HAP-1 (cell line): ENCODE measurements at regions not wholly inside any gene's neighbourhood (a gene's known extent, or its start where the extent isn't known, plus 50 kb on each side); places are given as distances from the start of the nearest gene placed in this dataset.
"Not testable (repeated sequence)": the region's sequence is repeated elsewhere in the genome, so short reads cannot be mapped to it uniquely, and the experiment has no call there.

Source experiments
- DNase-seq, 2 experiments: peaks; one replicate each; pipeline ENCODE4 v3.0.0-alpha.2; 2016 to 2020; ENCODE audit warnings: low spot score in 2 of 2
- H3K27me3 ChIP-seq: fragments of 250-450 bp; sonication (Bioruptor Pico); 2 replicates; pipeline ENCODE4 v1.5.1; 2020; ENCODE audit warnings: low read depth, mild to moderate bottlenecking, moderate library complexity
- H3K36me3 ChIP-seq: fragments of 250-450 bp; sonication (Bioruptor Pico); replicated peaks from 2 replicates; pipeline ENCODE4 v1.5.1; 2020; ENCODE audit warnings: mild to moderate bottlenecking
- H3K4me1 ChIP-seq: fragments of 250-450 bp; sonication (Bioruptor Pico); 2 replicates; pipeline ENCODE4 v1.5.1; 2020; ENCODE audit warnings: mild to moderate bottlenecking
- H3K4me3 ChIP-seq: fragments of 250-450 bp; sonication (Bioruptor Pico); 2 replicates; pipeline ENCODE4 v1.5.1; 2020; ENCODE audit warnings: mild to moderate bottlenecking, moderate library complexity
- H3K9me3 ChIP-seq: fragments of 250-450 bp; sonication (Bioruptor Pico); 2 replicates; pipeline ENCODE4 v1.5.1; 2020; ENCODE audit warnings: mild to moderate bottlenecking, moderate library complexity
- in situ Hi-C: fragments of 300-500 bp; cut with MboI; formaldehyde crosslinking; loops from 3 replicates; pipeline ENCODE4 v1.14.3; 2020; ENCODE audit warnings: low sequenced_read_pairs, inconsistent platforms, mixed read lengths

DNA sequence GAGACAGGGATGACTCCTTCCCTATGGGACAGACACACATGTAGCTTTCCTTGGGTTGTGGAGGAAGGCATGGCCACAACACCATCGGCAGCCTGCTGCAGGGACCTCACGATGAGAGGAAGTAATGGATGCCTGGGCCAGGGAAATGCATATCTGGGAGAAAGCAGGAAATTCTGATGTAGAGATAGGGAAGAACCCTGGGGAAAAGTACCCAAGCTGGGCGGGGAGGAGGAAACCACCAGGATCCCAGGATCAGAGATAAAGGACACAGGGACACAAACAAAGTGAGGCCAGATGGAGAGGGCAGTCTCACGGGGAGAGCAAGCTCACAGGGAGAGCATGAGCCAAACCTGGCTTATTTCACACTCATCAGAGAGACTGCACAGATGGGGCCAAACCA lies 294.7 kb upstream of the TEKT4 start:
- not testable (repeated sequence) for H3K4me1 ChIP-seq, H3K4me3 ChIP-seq

DNA sequence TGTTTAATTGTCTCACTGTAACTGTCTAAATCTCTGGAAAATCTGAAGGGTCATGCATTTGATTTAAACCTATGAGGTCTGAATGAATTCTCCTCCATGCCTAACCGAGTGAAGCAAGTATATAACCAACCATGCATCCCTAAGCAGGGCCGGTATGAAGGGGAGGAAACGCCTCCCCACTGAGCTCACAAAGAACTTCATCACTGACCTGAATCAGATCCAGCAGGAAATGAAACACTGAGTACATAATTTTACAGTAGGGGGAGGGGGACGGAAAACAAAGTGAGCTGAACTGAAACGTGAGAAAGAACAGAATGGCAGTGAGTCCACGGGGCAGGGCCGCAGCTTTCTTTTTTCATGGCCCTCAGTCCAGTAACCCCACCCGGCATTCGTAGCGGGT lies 294.1 kb upstream of the TEKT4 start:
- H3K9me3 ChIP-seq, in situ Hi-C loops, H3K4me1 ChIP-seq, DNase-seq, H3K4me3 ChIP-seq, H3K27me3 ChIP-seq, H3K36me3 ChIP-seq: not testable (repeated sequence)

More for the DNA sequence above, 294.7 kb upstream of the TEKT4 start:
- H3K27me3 ChIP-seq, H3K9me3 ChIP-seq, H3K36me3 ChIP-seq, DNase-seq, in situ Hi-C loops: not testable (repeated sequence)

DNA sequence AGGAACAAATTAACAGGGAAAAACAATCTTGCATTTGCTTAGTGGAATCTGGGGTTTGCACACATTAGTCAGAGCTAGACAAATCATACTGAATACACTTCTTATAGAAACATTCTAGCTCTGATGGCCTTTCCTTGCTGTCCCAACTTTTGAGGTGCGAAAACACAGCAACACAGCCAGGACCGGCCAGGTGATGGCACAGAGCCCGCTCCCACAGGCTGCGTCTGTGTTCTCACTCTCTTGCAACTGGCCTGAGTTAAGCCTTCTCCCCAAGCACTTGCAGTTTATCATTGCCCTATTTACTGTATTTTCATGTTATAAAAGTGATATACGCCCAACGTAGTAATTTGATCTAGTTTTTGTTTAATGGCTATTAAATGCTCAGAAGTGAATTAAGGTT lies 292.0 kb upstream of the TEKT4 start:
- H3K36me3 ChIP-seq, H3K9me3 ChIP-seq, DNase-seq, H3K4me1 ChIP-seq, in situ Hi-C loops, H3K27me3 ChIP-seq, H3K4me3 ChIP-seq: not testable (repeated sequence)

DNA sequence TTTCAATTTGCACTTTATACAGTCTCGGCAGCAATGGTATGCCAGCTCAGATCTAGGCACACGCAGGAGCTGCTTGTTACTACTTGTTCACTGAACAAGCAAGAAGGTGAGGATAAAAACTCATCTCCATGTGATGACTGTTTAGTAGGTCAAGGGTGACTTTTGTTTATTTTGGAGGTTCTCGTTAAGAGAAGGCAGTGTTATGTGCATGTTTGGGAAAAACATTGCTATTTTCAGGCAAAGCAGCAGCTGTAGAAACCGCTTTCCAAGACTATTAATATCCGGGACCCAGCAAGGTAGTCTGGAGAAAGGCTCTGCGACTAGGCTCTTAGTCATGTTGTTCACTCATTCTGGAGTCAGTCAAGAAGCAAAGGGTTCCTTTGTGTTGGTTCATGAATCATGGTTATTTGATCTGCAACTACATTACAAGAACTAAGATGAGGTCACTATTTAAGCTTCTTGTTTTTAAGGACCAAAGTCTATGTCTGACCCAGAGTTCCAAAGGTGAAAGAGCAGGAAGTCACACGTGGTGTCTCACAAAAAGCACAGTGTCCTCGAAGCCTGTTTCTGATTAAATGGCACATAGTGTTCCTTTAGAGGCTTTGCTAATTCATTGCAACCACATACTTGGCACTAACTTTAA lies 288.0 kb upstream of the TEKT4 start:
- in situ Hi-C loops, H3K27me3 ChIP-seq, H3K9me3 ChIP-seq, H3K4me3 ChIP-seq, H3K4me1 ChIP-seq, H3K36me3 ChIP-seq, DNase-seq: not testable (repeated sequence)

DNA sequence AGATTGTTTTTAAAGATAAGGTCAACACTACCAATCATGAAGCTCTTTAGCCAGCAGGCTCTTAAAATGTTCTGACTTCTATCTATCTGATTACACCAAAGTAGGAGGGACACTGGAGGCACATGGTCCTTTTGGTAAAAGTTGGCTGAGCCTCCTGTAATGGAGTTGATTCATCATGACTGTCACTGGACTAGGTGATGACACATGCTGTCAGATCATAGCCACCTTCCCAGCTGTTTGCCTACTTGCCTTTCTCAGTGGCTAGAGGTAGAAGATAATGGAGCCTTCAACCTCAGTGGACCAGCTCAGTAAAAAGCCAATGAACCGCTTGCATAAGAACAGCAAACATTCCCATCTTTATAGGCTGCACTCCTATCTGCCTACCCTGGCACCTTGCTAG lies 286.7 kb upstream of the TEKT4 start:
- in situ Hi-C loops = not testable (repeated sequence)

DNA sequence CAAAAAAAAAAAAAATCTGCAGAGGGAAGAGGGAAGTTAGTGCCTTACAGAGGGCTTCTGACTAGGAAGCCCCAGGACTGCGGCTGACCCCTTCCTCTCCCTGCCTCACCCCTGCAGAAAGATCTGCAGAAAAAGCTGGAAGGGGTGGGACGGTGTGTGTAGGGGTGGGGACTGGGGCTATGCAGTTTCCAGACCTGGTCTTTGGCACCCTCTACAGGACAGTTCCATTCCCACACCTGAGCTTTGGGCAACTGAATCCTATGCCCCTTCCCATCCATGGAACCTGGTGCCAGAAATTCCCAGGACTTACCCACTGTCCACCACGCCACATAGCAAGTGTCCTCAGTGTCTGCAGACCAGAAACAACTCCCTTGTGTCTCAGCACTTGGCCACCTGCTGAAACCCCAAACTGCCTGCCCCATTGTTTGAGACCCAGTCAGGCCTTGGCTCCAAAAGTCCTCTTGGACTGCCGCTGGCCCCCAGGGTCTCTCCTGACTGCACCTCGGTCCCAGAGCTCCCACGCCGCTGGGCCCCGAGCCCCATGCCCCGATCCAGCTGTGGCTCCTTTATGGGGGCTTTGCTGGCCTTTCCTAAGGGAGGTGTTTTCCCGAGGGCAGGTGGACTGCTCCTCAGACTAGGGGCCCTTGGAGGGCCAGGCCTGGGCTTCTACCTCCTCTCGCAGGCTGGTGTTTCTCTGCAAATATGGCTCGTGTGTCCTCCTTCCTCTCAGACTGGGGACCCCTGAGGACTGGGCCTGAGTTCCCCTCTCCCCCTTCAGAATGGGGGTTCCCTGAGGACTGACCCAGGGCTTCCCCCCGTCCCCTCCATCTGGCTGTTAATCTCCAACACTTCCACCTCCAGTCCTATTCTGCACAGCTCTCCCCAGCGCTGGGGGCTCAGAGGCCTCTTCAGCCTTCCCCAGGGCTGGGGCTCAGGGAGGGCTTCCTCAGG lies 284.9 kb upstream of the TEKT4 start:
- H3K9me3 ChIP-seq, H3K4me1 ChIP-seq, H3K4me3 ChIP-seq, in situ Hi-C loops, H3K36me3 ChIP-seq, H3K27me3 ChIP-seq: not testable (repeated sequence)
- DNase-seq = peak; percentile 7 to 67

More for the DNA sequence above, 286.7 kb upstream of the TEKT4 start:
- H3K36me3 ChIP-seq, DNase-seq, H3K4me1 ChIP-seq, H3K27me3 ChIP-seq, H3K4me3 ChIP-seq, H3K9me3 ChIP-seq: not testable (repeated sequence)

DNA sequence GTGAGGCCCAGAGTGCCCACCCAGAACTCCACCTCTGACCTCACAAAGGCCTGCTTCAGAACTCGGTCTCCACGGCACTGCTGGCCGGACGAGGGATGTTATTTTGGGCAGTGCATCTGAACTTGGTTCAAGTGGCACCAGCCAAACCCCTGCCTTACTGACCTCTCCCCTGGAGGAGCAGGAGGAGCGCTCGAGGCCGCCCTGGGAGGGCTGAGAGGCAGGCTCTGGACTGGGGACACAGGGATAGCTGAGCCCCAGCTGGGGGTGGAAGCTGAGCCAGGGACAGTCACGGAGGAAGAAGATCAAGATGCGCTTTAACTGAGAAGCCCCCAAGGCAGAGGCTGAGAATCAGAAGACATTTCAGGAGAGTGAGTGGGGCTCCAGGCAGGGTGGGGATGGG lies 284.2 kb upstream of the TEKT4 start:
- H3K4me3 ChIP-seq, H3K9me3 ChIP-seq, H3K36me3 ChIP-seq, H3K4me1 ChIP-seq, in situ Hi-C loops, H3K27me3 ChIP-seq, DNase-seq: not testable (repeated sequence)

DNA sequence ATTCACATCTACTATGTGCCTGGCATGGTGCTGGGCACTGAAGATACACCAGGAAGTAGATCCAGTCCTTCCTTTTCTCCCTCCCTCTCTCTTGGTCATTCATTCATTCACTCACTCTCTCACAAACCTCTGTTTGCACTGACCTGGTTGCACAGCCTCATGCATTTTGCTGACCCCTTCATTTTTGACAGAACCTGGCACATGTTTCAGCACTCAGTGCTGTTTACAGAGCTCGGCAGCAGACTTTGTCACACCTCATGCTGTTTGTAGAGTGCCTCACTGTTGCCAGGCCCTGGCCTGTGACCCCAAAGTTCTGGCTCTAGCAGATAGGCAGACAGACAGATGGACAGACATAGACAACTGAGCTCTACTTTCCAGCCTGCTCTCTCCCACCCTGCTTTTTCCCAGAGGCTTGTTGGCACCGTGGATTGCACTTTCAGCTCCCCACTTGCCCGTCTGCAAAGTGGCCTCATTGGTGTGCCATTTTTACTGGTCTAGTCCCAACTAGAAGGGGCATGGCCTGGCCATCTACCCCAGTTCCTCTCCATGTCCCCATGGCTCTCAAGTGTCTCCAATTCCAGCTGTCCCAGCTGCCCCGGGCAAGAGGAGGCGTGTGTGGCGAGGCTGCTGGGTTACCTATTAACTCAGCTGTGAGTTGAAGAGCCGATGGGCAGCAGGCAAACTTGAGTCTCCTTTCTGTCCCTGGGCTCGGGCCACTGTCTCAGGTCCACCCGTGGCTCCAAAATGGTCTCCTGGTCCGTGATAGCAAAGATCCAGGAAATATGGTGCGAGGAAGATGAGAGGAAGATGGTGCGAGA lies 277.0 kb upstream of the TEKT4 start:
- DNase-seq = not testable (repeated sequence)

DNA sequence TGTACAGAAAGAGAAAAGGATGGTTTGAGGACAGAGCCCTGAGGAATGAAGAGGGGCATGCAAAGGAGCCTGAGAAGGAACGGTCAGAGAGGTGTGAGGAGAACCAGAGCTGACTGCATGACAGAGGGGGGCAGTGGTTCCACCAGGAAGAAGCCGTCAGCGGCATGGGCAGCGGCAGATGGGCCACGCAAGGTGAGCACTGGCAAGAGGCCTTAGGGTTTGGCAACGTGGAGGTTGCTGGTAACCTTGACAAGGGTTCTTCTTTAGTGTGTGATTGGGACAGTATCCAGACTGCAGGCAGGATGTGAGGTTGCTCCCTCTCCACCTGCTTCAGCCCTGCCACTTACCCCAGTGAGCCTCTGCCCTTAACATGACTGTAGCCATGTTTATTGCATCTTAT lies 275.3 kb upstream of the TEKT4 start:
- H3K9me3 ChIP-seq, H3K4me3 ChIP-seq, DNase-seq, H3K27me3 ChIP-seq, in situ Hi-C loops, H3K36me3 ChIP-seq, H3K4me1 ChIP-seq: not testable (repeated sequence)

More for the DNA sequence above, 277.0 kb upstream of the TEKT4 start:
- H3K36me3 ChIP-seq, H3K9me3 ChIP-seq, H3K4me1 ChIP-seq, H3K27me3 ChIP-seq, H3K4me3 ChIP-seq, in situ Hi-C loops: not testable (repeated sequence)

DNA sequence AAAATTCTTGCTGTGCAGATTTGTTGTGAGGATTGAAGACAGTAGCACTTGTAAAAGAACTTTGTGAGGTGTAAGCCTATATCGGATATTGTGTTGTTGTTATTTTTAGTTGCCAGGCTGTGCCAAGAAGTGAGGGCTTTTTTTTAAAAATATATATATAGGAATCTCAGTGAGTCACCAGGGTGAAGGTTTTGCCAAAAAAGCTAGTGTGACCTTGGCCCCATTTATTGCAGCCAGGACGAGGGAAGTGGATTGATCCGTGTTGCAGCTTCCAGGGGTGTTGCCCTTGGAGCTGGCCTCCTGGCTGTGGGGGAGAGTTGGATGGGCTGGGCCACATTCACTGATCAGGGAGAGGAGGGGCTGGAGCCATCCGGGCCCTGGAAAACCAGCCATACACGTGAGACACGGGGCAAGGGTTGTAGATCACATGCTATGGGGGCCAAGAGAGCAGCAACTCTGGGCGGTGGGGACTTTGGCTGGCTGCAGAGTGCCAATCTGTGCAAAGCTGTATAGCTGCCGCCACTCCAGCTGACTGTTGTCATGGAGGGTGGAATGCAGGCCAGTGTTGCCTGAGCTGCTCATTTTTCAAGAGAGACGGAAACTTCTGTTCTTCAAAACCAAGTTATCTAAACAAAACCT lies 273.0 kb upstream of the TEKT4 start:
- in situ Hi-C loops, H3K4me1 ChIP-seq, H3K9me3 ChIP-seq, H3K27me3 ChIP-seq, H3K4me3 ChIP-seq, H3K36me3 ChIP-seq, DNase-seq: not testable (repeated sequence)

DNA sequence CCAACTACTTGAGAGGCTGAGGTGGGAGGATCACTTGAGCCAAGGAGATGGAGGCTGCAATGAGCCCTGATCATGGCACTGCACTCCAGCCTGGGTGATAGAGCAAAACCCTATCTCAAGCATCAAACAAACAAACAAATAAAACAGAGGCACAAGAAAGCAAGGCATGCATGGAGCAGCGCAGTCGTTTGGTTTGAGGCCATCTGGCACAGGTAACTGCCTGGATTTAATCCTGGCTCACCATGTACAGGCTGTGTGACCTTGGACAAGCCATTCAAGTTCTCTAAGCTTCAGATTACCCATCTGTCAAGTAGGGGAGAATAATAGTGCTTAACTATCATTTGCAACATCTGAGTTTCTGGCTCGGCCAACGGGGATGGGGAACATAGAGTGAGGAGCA lies 270.3 kb upstream of the TEKT4 start:
- H3K4me3 ChIP-seq, H3K36me3 ChIP-seq, DNase-seq, in situ Hi-C loops, H3K27me3 ChIP-seq, H3K4me1 ChIP-seq, H3K9me3 ChIP-seq: not testable (repeated sequence)

DNA sequence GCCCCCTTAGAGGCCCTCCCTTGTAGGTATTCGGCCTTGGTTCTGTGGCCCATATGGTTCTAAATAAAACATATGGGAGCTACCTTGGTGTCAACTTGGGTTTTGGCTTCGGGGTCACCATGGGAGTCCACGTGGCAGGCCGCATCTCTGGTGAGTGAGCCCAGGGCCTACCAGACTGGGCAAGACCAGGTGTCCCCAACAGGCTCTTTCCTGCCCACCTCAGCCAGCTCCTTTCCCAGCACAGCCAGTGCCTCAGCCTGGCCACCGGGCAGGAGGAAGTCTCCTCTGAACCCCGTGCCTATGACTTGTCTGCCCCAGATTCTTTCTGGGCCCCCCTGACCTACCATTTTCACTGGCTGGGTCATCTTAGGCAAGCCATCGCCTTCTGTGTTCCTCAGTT lies 268.8 kb upstream of the TEKT4 start:
- Histone ChIP-seq H3K9me3 (no peaks in the 10 kb centered on the region), H3K36me3 (no peaks in the 10 kb centered on the region), H3K4me1 (no peaks in the 10 kb centered on the region), H3K4me3 (no peak overlapping the region), H3K27me3 (no peaks in the 10 kb centered on the region)
- in situ Hi-C loops = no loop called here
- no peak for DNase-seq

DNA sequence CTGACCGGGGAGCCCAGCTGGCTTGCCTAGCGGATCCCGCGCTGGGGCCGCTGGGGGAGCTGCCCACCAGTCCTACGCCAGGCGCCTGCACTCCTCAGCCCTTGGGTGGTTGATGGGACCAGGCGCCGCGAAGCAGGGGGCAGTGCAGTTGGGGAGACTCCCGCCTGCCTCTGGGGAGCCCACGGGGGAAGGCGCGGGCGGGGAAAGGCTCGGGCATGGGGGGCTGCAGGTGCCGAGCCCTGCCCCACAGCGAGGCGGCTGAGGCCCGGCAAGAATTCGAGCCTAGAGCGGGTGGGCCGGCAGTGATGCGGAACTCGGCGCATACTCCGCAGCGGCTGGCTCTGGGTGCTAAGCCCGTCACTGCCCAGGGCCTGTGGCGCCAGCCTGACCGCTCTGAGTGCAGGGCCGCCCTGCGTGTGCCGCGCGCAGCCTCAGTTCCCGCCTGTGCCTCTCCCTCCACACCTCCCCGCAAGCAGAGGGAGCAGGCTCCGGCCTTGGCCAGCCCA lies 249.1 kb upstream of the TEKT4 start:
- H3K4me1 ChIP-seq = no peaks in the 10 kb centered on the region
- in situ Hi-C loops = no loop called here
- H3K4me3 ChIP-seq = no peak overlapping the region
- H3K36me3 ChIP-seq = no peaks in the 10 kb centered on the region
- no peaks in the 10 kb centered on the region for H3K9me3 ChIP-seq
- DNase-seq = no peak
- no peaks in the 10 kb centered on the region for H3K27me3 ChIP-seq
